ENCODE measurements at regions not wholly inside any gene's neighbourhood (a gene's known extent, or its start where the extent isn't known, plus 50 kb on each side); places are given as distances from the start of the nearest gene placed in this dataset.
"Not testable (repeated sequence)": the region's sequence is repeated elsewhere in the genome, so short reads cannot be mapped to it uniquely, and the experiment has no call there.

GRCh38 chr18:2134364-2134763 lies 436.9 kb downstream of the METTL4 start:
- no peak for DNase-seq (ENCODE audit: low read depth in 4 of 4, low spot score in 3 of 4)

- no peak for DNase-seq (ENCODE audit: low read depth in 4 of 4, low spot score in 3 of 4)
These were observed 436.0 kb downstream of the METTL4 start for GRCh38 chr18:2135309-2135708.

- DNase-seq (ENCODE audit: low read depth in 4 of 4, low spot score in 3 of 4), result no peak
These were observed 432.8 kb downstream of the METTL4 start for GRCh38 chr18:2138552-2138951.

- DNase-seq (ENCODE audit: low read depth in 4 of 4, low spot score in 3 of 4), result no peak
These were observed 431.6 kb downstream of the METTL4 start for GRCh38 chr18:2139691-2140090.

- no peak for DNase-seq (ENCODE audit: low read depth in 4 of 4, low spot score in 3 of 4)
These were observed 427.7 kb downstream of the METTL4 start for GRCh38 chr18:2143636-2144035.

- no peak for DNase-seq (ENCODE audit: low read depth in 4 of 4, low spot score in 3 of 4)
These were observed 426.5 kb downstream of the METTL4 start for GRCh38 chr18:2144811-2145210.

- DNase-seq (ENCODE audit: low read depth in 4 of 4, low spot score in 3 of 4), result no peak
These were observed 425.2 kb downstream of the METTL4 start for GRCh38 chr18:2146092-2146491.

GRCh38 chr18:2146754-2147153 lies 424.6 kb downstream of the METTL4 start:
- DNase-seq (ENCODE audit: low read depth in 4 of 4, low spot score in 3 of 4), result no peak

GRCh38 chr18:2147476-2148230 lies 423.7 kb downstream of the METTL4 start:
- DNase-seq (ENCODE audit: low read depth in 4 of 4, low spot score in 3 of 4), result no peak

- no peak for DNase-seq (ENCODE audit: low read depth in 4 of 4, low spot score in 3 of 4)
These were observed 422.5 kb downstream of the METTL4 start for GRCh38 chr18:2148823-2149222.

- no peak for DNase-seq (ENCODE audit: low read depth in 4 of 4, low spot score in 3 of 4)
These were observed 420.7 kb downstream of the METTL4 start for GRCh38 chr18:2150566-2150965.

GRCh38 chr18:2154278-2154677 lies 417.0 kb downstream of the METTL4 start:
- no peak for DNase-seq (ENCODE audit: low read depth in 4 of 4, low spot score in 3 of 4)

GRCh38 chr18:2164644-2165550 lies 406.4 kb downstream of the METTL4 start:
- DNase-seq (ENCODE audit: low read depth in 4 of 4, low spot score in 3 of 4), result no peak

- not testable (repeated sequence) for DNase-seq (ENCODE audit: low read depth in 4 of 4, low spot score in 3 of 4)
These were observed 404.4 kb downstream of the METTL4 start for GRCh38 chr18:2166876-2167275.

- no peak for DNase-seq (ENCODE audit: low read depth in 4 of 4, low spot score in 3 of 4)
These were observed 403.3 kb downstream of the METTL4 start for GRCh38 chr18:2168022-2168421.

GRCh38 chr18:2169656-2170055 lies 401.6 kb downstream of the METTL4 start:
- no peak for DNase-seq (ENCODE audit: low read depth in 4 of 4, low spot score in 3 of 4)

- no peak for DNase-seq (ENCODE audit: low read depth in 4 of 4, low spot score in 3 of 4)
These were observed 399.3 kb downstream of the METTL4 start for GRCh38 chr18:2171840-2172625.

GRCh38 chr18:2172881-2173280 lies 398.4 kb downstream of the METTL4 start:
- no peak for DNase-seq (ENCODE audit: low read depth in 4 of 4, low spot score in 3 of 4)

GRCh38 chr18:2173486-2173885 lies 397.8 kb downstream of the METTL4 start:
- no peak for DNase-seq (ENCODE audit: low read depth in 4 of 4, low spot score in 3 of 4)

GRCh38 chr18:2178036-2178435 lies 393.3 kb downstream of the METTL4 start:
- no peak for DNase-seq (ENCODE audit: low read depth in 4 of 4, low spot score in 3 of 4)
